Muscle of back (tissue), 3 donors: ENCODE measurements at regions not wholly inside any gene's neighbourhood (a gene's known extent, or its start where the extent isn't known, plus 50 kb on each side); places are given as distances from the start of the nearest gene placed in this dataset.

Experiments used
- DNase-seq, 3 donors: peaks; one replicate each; pipeline versions ENCODE4 v3.0.0 to v3.0.0-alpha.2; 2013

DNA sequence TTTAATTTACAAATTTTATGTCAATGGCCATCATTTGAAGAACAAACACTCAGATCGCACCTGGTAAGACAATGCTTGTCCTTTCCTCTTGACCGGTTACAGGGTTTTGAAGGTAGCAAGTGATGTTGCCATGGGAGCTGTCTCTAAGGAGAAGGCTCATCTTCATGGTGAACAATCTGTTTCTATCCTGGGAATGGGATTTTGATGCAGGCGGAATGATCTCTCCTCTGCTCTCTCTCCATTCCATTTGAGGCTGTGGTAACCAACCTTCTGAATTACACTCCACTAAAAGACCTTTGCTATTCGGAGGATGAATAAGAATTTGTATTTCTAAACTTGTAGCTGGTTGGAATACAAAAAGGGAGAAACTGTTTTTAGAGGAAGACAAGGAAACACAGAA, 57.9 kb upstream of the SLC5A9 start:
- DNase-seq: no peak

DNA sequence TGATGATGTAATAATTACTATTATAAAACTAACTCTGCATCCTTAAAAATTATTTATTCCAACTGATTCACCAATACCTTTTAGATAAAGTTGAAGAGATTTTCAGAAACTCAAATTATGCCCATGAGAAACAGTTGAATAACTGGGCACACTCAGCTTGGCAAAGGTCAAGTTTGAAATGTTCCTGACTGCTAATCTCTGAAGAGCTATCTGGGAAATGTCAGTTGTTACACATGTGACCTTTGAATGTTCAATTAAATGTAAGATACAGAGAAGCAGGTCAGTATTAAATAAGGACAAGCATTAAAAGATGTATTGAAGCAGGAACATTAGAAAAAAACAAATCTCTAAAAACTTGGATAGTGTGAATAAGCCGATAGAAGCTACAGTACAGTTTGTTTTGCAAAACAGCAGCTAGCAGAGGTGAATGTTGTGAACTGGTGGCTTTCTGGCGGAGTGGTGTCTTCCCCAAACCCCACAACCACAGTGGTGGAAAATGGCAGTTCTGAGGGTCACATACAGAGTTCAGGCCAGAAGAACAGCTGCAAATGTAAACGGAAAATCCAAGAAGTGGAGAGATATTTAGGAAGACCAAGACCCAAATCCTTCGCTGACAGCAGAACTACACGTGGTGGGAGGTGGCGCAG, 61.9 kb upstream of the SLC5A9 start:
- DNase-seq: no peak

DNA sequence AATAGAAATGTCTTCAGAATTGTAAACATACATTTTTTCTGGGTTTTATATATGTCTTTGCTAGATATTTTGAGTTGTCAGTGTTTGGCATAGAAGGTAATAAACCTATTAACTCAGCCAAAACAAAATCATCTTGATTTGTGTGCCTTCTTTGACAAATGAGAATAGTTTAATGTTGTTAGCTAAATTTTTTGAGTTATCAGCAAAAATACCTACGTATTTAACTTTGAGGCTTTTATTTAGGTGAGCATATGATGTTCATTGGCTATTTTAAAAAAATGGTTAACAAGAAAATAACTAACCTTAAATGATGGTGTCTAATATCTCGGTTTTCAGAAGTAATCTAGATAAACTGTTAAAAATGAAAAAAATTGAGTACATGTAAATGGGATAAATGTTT, 83.2 kb upstream of the SLC5A9 start:
- no peak for DNase-seq

DNA sequence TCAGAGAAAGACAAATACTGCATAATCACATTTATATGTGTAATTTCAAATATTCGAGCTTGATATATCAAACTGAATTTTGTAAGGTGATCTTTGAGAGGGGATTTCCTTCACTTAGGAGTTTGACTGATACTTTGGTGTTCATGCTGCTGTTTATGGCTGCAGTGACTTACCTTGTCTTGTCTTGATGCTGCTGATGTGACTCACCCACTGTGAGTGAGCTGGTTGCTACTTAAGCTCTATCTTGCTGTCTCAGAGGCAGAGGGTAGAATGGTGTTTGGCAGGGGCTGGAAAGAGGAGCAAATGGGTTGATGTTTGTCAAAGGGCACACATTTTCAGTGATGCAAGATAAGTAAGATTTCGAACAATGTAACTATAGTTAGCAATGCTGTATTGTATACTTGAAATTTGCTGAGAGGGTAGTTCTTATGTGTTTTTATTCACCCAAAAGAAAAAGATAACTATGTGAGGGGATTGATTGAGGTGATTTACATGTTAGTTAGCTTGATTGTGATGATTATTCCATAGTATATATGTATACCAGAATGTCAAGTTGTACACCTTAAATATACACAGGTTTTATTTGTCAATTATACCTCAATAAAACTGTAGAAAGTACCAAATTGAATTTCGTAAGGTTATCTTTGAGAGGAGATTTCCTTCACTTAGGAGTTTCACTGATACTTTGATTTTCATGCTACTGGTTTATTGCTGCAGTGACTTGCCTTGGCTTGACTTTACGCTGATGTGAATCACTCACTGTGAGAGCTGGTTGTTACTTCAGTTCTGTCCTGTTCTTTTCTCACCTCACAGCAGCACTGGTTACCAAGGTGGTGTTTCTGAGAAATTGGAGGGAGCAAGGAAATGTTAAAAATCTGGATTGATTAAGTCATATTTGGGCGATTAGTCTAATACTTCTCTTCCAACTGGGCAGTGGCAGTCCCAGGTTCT, 94.5 kb upstream of the SLC5A9 start:
- no peak for DNase-seq

DNA sequence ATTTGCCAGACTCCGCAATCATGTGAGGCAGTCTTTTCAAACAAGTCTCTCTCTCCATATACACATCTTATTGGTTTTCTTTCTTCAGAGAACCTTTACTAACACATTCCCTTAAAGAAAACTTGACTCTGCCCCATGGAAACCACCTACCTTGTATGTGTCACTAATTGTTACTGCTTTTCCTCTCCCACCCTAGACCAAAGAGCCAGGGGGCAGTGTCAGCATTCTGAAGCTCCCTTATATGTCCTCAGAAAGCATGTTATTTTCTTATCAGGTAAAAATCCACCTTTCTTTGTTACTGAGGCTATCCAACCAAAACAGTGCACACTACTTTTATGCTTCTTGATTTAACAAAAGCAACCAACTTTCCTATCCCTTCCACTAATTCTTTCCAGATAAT, 98.9 kb upstream of the SLC5A9 start:
- DNase-seq: no peak

DNA sequence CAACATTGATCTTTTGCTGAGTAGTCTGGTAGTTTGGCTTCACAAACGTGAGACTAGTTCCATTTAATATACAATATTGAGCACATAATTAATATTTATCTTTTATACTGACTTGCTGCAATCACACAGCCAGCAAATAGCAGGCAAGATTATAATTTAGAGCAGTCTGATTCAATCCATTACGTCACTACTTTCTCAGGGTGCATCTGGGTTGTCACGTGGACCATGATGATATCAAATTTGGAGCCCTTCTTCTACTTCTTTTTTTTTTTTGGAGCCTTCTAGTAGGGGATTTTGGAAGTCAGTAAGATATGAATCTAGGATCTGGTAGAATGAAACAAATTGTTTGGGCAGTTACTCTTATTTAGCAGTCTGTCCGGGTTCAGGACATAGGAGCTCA, 100.6 kb upstream of the SLC5A9 start:
- no peak for DNase-seq

DNA sequence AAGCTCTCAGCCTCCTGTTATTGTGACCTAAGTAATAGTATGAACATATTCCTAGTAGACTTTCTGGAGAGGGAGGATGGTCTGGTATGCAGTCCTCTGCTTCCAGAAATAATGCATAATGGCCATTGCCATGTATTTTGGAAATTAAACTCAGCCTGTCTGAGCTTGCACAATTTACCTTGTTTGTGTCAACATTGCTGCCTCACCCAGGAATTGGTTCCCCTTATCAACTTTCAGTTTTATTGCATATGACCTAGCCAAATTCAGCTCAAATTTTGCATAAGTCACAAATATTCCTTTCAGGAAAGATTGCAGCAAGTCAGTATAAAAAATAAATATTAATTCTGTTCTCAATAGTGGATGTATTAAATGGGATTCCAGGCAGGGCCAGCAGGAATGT, 101.9 kb upstream of the SLC5A9 start:
- no peak for DNase-seq

DNA sequence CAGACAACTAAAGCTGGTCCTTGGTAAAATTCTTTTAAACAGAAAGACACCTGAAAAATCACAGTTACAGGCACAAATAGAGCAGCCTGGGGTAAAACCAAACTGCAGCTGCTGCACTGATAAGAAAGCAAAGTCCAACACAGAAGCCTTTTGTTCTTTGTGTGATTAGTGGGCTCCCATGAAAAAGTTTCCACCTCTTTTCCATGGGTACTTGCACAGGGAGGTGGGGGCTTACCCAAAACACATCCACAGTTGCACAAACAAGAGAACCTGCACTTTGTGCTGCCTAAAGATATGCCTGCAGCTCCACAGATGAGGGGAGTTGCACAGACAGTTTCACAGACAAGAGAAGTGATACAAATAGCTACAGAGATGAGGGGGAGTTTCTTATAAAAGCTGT, 106.7 kb upstream of the SLC5A9 start:
- DNase-seq: no peak

DNA sequence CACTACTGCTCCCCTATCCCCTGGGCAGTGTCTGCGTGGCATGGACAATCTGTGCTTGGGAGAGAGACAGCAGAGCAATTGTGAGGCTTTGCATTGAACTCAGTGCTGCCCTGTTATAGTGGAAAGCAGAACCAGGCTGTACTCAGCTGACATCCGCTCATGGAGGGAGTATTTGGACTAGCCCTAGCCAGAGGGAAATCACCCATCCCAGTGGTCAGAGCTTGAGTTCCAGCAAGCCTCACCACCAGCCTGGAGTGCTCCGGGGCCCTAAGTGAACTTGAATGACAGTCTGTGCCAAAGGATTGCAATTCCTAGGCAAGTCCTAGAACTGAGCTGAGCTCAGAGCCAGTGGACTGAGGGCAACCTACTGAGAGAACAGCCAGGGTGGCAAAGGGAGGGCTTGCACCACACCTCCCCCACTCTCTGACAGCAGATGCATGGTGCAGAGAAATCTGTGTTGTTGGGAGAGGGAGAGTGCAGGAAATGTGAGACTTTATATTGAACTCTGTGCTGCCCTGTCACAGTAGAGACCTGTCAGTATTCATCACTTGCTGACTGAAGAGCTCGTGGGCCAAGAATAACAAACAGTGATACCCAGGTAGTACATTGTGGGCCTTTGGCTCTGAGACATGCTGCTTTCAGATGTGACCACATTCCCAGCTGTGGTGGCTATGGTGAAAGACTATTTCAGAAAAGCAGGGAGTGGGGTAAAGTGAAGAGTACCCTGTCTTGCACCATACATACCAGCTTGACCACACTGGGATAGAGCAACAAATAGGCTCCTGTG, 107.7 kb upstream of the SLC5A9 start:
- no peak for DNase-seq

DNA sequence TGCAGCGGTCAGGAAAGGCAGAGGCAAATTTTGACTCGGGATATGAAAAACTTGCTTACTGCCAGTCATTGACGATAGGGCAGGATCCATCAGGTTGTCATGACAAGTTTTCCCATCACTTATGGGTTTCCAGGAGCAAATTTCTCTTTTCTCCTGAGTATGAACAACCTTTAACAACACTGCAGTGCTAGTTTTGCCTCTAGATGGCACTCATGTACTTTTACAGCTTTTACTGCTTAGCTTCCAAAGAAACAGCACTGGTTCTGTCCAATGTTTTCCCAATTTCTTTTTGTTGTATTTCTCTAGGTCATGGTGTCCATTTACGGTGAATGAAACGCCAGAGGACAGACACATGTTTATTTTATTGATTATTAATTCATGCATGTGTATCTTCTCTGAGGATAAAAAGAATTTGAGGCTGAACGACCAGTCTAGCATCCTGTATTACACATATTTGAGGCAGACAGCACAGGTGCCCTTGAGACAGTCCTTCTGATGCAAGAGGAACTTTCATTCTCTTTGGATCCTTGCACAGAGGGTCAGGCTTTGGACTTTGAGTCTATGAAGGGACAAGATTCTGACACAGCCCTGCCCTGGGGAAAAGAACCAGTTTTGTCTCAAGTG, 112.3 kb upstream of the TRABD2B start:
- DNase-seq: peak; percentile 41 to 69 (median 51)

DNA sequence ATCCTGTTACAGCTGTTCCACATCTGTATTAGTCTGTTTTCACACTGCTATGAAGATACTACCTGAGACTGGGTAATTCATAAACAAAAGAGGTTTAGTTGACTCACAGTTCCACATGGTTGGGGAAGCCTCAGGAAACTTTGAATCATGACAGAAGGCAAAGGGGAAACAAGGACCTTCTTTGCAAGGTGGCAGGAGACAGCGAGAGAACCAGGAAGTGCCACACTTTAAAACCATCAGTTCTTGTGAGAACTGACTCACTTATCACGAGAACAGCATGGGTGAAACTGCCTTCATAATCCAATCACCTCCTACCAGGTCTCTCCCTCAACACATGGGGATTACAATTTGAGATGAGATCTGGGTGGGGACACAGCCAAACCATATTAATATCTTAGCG, 110.3 kb upstream of the TRABD2B start:
- no peak for DNase-seq

DNA sequence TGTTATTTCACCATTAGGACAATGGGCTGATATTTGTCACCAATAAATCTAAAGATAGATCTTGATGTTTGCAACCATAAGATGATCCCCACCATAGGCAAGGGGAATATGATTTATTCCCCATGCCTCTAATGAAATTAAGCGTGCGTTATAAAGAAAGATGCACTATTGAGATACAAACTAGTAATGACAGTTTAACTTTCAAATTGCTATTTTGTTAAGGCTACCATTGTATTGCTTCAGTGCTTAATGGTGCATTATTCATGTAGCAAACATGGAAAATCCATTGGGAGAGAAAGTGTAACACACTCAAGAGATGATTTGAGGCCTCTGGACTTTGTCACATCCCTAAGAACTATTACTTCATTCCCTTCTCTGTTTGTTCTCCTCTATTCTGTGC, 108.9 kb upstream of the TRABD2B start:
- DNase-seq: no peak

DNA sequence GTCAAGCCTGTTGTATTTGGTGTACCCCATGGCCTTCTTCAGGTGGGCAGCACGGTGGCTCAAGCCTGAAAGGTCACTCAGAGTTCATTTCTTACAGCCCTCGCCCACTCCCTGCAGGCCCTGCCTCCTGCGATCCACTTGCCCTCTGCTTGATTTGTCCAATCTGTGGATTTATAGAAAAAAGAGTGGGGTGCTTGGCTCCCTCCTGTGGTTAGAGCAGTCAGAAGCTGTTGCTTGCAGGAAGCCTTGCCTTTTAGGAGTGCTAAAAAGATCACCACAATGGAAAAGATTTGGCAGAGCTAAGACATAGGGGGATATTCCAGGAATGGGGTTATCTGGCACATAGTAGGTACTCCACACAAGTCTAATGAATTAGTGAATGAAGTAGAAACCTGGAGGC, 108.0 kb upstream of the TRABD2B start:
- peak in 1 of 3 donors; percentile 26 for DNase-seq

DNA sequence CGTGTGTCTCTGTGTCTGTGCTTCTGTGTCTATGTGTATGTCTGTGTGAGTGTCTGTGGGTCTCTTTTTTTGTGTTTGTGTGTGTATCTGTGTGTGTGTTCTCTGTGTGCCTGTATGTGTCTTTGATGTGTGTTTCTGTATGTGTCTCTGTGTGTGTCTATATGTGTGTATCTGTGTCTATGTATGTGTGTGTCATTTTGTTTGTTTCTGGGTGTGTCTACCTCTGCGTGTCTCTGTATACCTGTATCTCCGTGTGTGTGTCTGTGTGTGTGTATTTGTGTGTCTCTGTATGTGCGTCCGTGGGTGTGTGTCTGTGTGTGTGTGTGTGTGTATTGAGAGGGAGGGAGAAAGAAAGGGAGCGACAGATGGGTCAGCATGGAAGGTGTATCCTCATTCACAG, 106.3 kb upstream of the TRABD2B start:
- no peak for DNase-seq

DNA sequence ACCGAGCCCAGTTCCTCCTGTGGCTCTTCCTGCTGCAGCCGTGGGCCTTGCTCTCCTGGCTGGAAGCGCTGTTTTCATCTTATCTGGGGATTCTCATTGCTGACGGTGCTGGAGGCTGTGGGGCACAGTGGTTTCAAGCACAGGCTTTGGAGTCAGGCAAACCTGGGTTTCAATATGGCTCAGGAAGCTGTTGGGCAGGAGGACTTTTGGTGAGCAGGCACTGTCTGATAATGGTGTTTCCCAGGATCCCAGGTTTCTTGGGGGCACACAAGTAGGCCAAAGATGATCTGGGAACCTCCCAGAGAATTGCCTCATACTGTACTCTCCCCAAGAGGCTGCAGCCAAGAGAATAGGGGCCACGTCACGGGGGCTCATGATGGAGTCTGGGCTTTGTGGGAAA, 105.6 kb upstream of the TRABD2B start:
- no peak for DNase-seq

DNA sequence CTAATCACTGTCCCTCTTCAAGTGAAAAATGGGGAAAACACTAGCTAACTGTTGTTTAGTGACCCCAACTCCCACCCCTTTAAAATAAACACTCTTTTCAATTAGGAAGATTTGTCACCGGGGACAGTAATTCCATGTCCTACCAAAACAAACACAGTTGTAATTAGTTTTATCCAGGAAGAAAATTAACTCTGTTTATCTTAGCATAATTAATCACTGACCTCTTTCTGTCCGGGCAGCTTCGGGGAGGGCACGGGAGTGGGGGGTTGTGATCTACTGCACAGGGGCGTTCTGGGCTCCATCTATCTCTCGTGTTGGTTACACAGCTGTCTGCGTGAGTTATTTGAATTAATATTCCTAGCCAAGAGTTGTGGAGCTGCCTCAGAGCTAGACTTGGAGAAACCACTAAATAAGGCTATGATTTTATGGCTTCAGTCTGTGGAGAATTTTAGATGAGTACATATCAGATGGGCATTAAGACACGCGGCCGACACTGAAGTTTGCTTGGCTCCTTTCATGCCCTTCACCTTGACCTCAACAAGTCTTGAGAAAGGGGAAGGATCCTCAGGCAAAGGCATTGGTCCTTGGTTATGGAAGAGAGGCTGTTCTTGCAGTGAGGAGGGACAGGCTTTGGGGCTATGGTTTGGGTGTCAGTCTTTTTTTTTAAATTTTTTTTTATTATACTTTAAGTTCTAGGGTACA, 102.0 kb upstream of the TRABD2B start:
- DNase-seq: no peak

DNA sequence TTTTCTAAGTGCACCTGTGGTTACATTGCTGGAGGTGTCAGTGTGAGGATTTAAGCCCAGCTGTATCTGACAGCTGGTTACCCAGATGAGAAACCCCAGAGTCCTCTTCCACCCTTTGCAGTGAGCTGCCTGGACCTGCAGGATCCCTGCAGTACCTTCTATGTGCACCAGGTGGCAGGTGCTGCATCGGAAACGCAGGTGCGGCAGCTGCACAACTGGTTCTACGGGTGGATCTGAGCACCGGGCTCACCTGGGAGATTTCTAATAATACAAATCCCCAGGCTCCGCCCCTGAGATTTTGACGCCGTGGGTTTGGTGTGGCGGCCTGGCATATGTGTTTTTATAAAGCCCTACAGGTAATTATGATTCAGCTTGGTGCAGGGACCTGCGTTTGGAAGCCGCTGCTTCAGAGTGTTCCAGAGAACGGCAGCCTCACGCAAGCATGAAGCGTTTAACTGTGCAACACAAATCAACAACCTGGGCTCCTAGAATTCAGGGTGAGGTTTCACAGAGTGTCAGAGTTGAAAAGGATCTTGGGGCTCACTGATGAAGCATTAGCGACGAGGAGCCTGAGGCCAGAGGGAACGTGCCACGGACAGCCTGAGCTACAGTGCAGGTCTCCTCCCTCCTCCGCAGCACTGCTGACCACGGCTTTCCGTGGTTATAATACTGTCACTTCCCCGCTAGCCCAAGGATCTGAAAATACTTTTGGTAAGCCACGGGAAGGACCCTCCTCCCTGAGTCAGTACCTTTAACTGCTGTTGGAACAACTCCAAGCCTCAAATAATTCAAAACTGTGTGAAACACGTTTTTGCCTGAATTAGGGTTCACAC, 96.7 kb upstream of the TRABD2B start:
- DNase-seq: peak in 2 of 3 donors; percentile 5 to 42

DNA sequence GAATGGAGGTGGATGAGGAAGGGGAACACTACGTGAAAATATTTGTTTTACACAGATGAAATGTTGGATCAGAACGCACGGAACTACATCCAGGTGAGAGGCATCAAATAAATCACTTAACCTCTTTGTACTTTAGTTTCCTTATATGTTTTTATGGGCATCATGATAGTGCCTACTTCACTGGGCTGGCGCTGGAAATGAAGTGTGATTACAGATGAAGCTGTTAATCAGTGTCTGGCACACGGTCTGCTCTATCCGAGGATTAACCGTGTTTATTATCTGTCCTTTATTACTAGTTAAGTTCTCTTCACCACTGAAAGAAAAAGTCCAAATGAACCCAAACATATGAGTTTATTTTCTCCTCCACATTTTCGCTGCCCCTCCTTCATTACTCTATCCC, 96.0 kb upstream of the TRABD2B start:
- DNase-seq: no peak

DNA sequence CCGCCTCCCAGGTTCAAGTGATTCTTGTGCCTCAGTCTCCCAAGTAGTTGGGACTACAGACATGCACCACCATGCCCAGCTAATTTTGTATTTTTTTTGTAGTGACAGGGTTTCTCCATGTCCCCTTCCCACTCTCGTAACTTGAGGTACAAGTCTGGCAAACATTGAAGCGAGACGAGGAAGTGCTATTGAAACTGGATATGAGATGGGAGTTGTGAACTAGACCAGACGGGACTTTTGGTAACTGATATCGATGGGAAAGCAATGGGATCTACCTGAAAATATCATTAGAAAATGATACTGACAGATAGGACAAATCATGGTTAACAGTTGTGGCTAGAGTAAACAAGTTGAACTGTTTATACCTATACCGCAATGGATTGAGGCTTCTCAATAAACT, 95.2 kb upstream of the TRABD2B start:
- no peak for DNase-seq

DNA sequence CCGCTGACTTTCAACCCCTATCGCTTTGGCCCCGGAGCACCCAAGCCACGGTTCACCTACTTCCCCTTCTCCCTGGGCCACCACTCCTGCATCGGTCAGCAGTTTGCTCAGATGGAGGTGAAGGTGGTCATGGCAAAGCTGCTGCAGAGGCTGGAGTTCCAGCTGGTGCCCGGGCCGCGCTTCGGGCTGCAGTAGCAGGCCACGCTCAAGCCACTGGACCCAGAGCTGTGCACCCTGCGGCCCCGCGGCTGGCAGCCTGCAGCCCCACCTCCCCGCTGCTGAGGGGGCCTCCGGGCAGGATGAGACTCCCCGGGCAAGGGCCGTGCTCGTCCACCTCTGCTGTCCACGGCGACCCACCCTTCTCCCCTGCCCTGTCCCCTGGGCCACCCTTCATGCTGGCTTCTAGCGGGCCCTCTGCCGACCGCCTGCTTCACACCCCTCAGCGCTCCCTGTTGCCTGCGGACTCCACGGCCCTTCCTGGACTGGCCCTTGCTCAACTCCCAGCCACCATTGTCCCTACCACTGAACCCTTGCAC, 92.2 kb upstream of the TRABD2B start:
- DNase-seq: no peak
